OCI-LY3 (cell line): ENCODE measurements at regions not wholly inside any gene's neighbourhood (a gene's known extent, or its start where the extent isn't known, plus 50 kb on each side); places are given as distances from the start of the nearest gene placed in this dataset.

Experiments used
- CTCF ChIP-seq: fragments of 200-600, 300-600 bp; sonication (generic); IDR thresholded peaks from 2 replicates; pipeline ENCODE4 v1.5.1; 2014; ENCODE audit warnings: antibody characterized with exemption, low read length, low read depth
- EZH2phosphoT487 ChIP-seq: fragments of 200-600 bp; shearing (Covaris generic); IDR thresholded peaks from 2 replicates; pipeline ENCODE4 v1.6.1; 2018; ENCODE audit warnings: antibody characterized with exemption, mixed run types, low read depth

GRCh38 chr7:46848944-46849343, 733.0 kb downstream of the TNS3 start:
- no peak for TF ChIP-seq CTCF
- TF ChIP-seq EZH2phosphoT487 = no peak
